Heart left ventricle (tissue), 16 donors: ENCODE measurements at regions not wholly inside any gene's neighbourhood (a gene's known extent, or its start where the extent isn't known, plus 50 kb on each side); places are given as distances from the start of the nearest gene placed in this dataset.
A peak's percentile ranks its signal among the peaks of the same experiment; 100 is the strongest.

ENCODE experiments used
- ATAC-seq, 4 donors: fragments of 200-7000 bp; cut with Tn5 transposase; one replicate each; pipeline ENCODE4 v1.9.1; 2020 to 2022; ENCODE audit warnings: moderate library complexity in 4 of 4, mild to moderate bottlenecking in 3 of 4, moderate number of reproducible peaks in 1 of 4
- DNase-seq, 5 donors: peaks; one replicate each; pipeline ENCODE4 v3.0.0-alpha.2; 2020
- H3K27ac ChIP-seq, 12 donors: fragments of 200-600 bp; sonication (generic) in 4 of 12; one replicate each; pipeline versions ENCODE4 v1.5.0 to v1.8.0; 2016 to 2022; ENCODE audit warnings: mild to moderate bottlenecking in 2 of 12
- H3K27me3 ChIP-seq, 9 donors: fragments of 200-600 bp; sonication (generic) in 2 of 9; one replicate each; pipeline versions ENCODE4 v1.5.1 to v1.8.0; 2016 to 2022; ENCODE audit warnings: mild to moderate bottlenecking in 3 of 9
- H3K36me3 ChIP-seq, 9 donors: fragments of 200-600 bp; sonication (generic) in 2 of 9; one replicate each; pipeline versions ENCODE4 v1.5.0 to v1.8.0; 2018 to 2022; ENCODE audit warnings: mild to moderate bottlenecking in 2 of 9
- H3K4me1 ChIP-seq, 12 donors: fragments of 200-600 bp; sonication (generic) in 4 of 12; one replicate each; pipeline versions ENCODE4 v1.5.0 to v1.8.0; 2016 to 2022; ENCODE audit warnings: mild to moderate bottlenecking in 3 of 12
- H3K4me3 ChIP-seq, 12 donors: fragments of 200-600 bp; sonication (generic) in 4 of 12; one replicate each; pipeline versions ENCODE4 v1.5.0 to v1.8.0; 2017 to 2022; ENCODE audit warnings: mild to moderate bottlenecking in 9 of 12, moderate library complexity in 4 of 12
- H3K9me3 ChIP-seq, 12 donors: fragments of 200-600 bp; sonication (generic) in 4 of 12; one replicate each; pipeline versions ENCODE4 v1.5.0 to v1.8.0; 2016 to 2022; ENCODE audit warnings: mild to moderate bottlenecking in 1 of 12
- POLR2A ChIP-seq, 2 donors: fragments of 450-650 bp; IDR thresholded peaks; one replicate each; pipeline ENCODE4 v1.6.1; 2017; ENCODE audit warnings: antibody characterized with exemption in 2 of 2, mild to moderate bottlenecking in 2 of 2, moderate library complexity in 2 of 2
- WGBS, 4 donors: extraction: QIAGEN DNeasy Blood & Tissue Kit in 2 of 4; methylation state at CpG; one replicate each; pipeline versions ENCODE4 v1.1.5 to v1.1.7; 2013 to 2018; 5-methylcytosine and 5-hydroxymethylcytosine counted together
- intact Hi-C, 10 donors: fragments of 100-400 bp; cut with DNase I; formaldehyde crosslinking; loops; one replicate each; pipeline versions ENCODE4 v1.11.1 to v1.14.2; 2022
- TF ChIP-seq, protein P1 (sequence below), 12 donors: fragments of 200-600 bp; sonication (generic) in 4 of 12; IDR thresholded peaks; one replicate each; pipeline versions ENCODE4 v1.5.0 to v1.8.0; 2018 to 2022; ENCODE audit warnings: antibody characterized with exemption in 12 of 12, mild to moderate bottlenecking in 5 of 12
- donor health status: ischemic (EF 13 %, LVEDD 7.1; RV severe dilation, severe dysfunction).
- donor health status: healthy with polysubstance abuse.
- donor health status: DM: no; HTN: yes; CAD: no.
- donor health status: DM: no; HTN: no; CAD: no.
- donor health status: ischemic (EF 25% LVEDD 6.9; RV normal size, moderate dysfunction).
- donor health status: ischemic (EF 25% LVEDD 5.7; RV mildly dilated, moderate dysfunction).
- donor health status: healthy.
- donor health status: DM: yes; HTN: yes; CAD: no.
- donor health status: ischemic (EF 35%, LVEDD 5.7; RV mildly dilated, moderate dysfunction).
- donor health status: nonischemic (EF 11% LVEDD 7.7; RV severe dilation, severe dysfunction).
- donor health status: DM: yes; HTN: yes; CAD: no.
- donor health status: PGD.
- donor health status: ischemic (EF 29% LVEDD 5.4; RV normal size, mild dysfunction).
- donor health status: nonischemic (EF 23%, LVEDD 6.1; RV moderate dilation, normal function).

DNA sequence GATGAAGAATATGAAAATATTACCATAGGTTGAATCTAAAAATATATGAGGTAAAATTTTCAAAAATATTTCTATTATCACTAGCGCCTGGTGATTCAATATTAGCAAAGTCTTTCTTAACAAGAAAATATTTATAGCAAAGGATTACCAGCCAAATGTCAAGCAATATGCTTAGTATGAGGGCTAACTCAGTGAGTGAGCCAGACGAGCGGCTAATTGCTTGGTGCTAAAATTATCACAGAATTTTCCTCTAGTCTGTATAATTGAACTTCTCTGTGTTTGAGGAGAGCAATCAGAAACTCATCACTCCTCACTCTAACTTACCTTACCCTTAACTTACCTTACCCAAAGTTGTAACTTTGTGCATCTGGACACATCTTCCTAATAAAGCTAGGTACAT lies 304.9 kb upstream of the PRR16 start:
- DNase-seq, result no peak
- 41 to 58% (median 52%) methylated on average over 3 of the region's 3 CpGs for WGBS, 4 donors

DNA sequence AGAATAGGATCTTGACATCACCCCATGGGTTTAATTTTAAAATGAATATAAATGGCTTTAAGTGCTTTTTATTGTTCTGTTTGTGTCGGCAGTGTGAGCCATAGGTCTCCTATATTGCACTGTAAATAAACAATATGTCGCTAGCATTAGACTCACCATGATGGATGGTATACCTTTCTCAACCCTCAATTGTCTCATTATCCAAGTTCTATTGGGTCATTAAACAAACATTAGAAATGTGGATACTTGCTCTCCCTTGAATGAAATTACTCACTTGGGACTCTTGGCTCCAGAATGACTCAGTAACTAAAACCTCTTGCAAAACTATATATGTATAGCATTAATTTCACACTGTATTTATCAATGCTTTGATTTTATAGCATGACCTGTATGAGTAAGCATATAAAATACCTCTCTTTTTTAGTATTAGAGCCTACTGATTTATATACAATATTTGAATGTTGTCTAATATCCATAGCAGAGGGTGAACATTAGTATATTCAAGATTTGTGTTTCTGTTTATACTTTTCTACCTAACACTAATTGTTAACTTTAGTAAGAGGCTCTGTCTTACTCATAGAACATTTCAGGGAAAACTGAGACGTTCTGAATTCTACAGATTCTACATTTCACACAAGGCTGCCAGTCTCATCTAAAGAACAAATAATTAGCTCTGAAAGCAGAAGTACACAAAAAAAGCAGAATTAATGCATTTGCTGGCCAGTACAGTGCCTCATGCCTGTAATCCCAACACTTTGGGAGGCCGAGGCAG lies 303.8 kb upstream of the PRR16 start:
- DNase-seq (no peak), ATAC-seq (no peak)
- Histone ChIP-seq H3K27ac (no peak overlapping the region), H3K9me3 (no peaks in the 10 kb centered on the region), H3K36me3 (no peaks in the 10 kb centered on the region), H3K4me1 (no peaks in the 10 kb centered on the region), H3K27me3 (no peaks in the 10 kb centered on the region), H3K4me3 (no peak overlapping the region)
- 71 to 85% (median 77%) methylated on average over 4 of the region's 4 CpGs for WGBS, 4 donors
- TF ChIP-seq POLR2A (IDR thresholded peaks at IDR 0.05), result no peak
- TF ChIP-seq, protein P1, sequence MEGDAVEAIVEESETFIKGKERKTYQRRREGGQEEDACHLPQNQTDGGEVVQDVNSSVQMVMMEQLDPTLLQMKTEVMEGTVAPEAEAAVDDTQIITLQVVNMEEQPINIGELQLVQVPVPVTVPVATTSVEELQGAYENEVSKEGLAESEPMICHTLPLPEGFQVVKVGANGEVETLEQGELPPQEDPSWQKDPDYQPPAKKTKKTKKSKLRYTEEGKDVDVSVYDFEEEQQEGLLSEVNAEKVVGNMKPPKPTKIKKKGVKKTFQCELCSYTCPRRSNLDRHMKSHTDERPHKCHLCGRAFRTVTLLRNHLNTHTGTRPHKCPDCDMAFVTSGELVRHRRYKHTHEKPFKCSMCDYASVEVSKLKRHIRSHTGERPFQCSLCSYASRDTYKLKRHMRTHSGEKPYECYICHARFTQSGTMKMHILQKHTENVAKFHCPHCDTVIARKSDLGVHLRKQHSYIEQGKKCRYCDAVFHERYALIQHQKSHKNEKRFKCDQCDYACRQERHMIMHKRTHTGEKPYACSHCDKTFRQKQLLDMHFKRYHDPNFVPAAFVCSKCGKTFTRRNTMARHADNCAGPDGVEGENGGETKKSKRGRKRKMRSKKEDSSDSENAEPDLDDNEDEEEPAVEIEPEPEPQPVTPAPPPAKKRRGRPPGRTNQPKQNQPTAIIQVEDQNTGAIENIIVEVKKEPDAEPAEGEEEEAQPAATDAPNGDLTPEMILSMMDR (IDR thresholded peaks at IDR 0.05), result no peak
- intact Hi-C loops, result no loop called here

More for the DNA sequence above, 304.9 kb upstream of the PRR16 start:
- H3K4me1 ChIP-seq, result no peaks in the 10 kb centered on the region
- H3K36me3 ChIP-seq, result no peaks in the 10 kb centered on the region
- H3K27ac ChIP-seq, result no peak overlapping the region
- no peak overlapping the region for H3K4me3 ChIP-seq
- H3K9me3 ChIP-seq, result no peaks in the 10 kb centered on the region
- no peaks in the 10 kb centered on the region for H3K27me3 ChIP-seq
- peak in 2 of 4 donors; percentile 53 to 60 for ATAC-seq
- intact Hi-C loops, result loop anchor here in 2 of 10 donors (10.0 kb wide), 3 partner anchors 64 to 296 kb away; no protein-coding TSS in a partner anchor
- TF ChIP-seq, protein P1 (IDR thresholded peaks at IDR 0.05), result no peak
- TF ChIP-seq POLR2A (IDR thresholded peaks at IDR 0.05), result no peak

DNA sequence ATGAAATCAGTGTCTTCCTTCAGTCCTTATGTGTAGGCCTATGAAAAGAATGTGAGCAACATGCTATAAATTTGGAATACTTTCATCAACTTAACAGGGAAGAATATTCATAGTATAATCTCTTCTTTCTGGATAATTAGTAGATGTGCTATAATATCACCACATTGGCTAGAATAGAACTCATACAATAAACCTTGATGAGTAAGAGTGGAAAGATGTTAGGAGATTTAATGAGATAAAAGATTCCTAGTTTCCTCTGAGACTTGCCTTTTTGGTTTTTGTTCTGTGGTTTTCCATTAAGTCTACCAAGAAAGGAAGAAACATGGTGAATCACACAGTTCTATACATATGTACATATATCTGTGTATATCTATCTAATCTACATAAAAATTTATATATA lies 301.8 kb upstream of the PRR16 start:
- TF ChIP-seq, protein P1 (IDR thresholded peaks at IDR 0.05), result no peak
- no peak for TF ChIP-seq POLR2A (IDR thresholded peaks at IDR 0.05)
- no peaks in the 10 kb centered on the region for H3K9me3 ChIP-seq
- no peaks in the 10 kb centered on the region for H3K36me3 ChIP-seq
- H3K27me3 ChIP-seq, result no peaks in the 10 kb centered on the region
- H3K4me3 ChIP-seq, result no peak overlapping the region
- no peak for DNase-seq
- H3K27ac ChIP-seq, result no peak overlapping the region
- no peaks in the 10 kb centered on the region for H3K4me1 ChIP-seq
- intact Hi-C loops, result no loop called here
- ATAC-seq, result no peak

DNA sequence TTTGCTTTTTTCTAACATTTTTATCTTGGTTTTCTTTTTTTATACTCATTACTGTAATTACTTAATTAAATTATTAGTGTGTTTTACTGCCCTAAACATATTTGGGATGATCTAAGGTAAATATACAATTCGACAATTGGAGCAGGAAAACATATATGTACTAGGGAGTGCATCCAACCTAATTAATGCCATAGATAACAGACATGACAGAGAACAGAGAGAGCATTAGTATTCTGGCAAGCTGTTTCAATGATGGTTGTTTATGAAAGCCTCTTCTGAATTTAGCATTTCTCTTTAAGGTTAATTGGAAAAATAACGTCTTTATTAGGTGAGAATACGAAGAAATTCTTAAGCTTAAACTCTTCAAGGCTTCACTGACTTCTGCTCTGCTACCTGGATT lies 300.1 kb upstream of the PRR16 start:
- no peak for TF ChIP-seq POLR2A (IDR thresholded peaks at IDR 0.05)
- Histone ChIP-seq H3K36me3 (no peaks in the 10 kb centered on the region), H3K4me1 (no peaks in the 10 kb centered on the region), H3K4me3 (no peak overlapping the region), H3K27me3 (no peaks in the 10 kb centered on the region), H3K9me3 (no peaks in the 10 kb centered on the region), H3K27ac (no peak overlapping the region)
- intact Hi-C loops, result no loop called here
- DNase-seq (no peak), ATAC-seq (no peak)
- WGBS, 4 donors, result 74 to 84% (median 77%) methylated on average over 3 of the region's 3 CpGs

DNA sequence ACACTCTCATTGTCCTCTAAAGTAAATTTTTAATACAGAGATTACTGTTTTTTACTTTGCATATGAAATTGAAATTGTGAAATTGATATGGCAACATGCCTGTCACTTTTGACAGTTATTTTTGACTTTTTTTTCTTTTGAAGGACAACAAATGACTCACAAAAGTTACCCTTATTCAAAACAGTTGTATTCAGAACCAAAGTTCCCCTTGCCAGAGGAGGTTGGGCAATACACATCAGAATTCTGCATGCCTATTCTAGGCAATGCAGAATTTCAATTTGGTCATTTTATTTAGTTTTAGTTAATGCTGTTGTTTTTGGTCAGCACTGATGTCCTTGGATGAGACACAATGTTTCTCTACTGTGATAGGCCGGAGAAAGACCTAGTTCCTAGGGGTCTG lies 299.1 kb upstream of the PRR16 start:
- Histone ChIP-seq H3K4me3 (no peak overlapping the region), H3K27me3 (no peaks in the 10 kb centered on the region), H3K27ac (no peak overlapping the region), H3K9me3 (no peaks in the 10 kb centered on the region), H3K36me3 (no peaks in the 10 kb centered on the region), H3K4me1 (no peaks in the 10 kb centered on the region)
- TF ChIP-seq, protein P1 (IDR thresholded peaks at IDR 0.05), result no peak
- TF ChIP-seq POLR2A (IDR thresholded peaks at IDR 0.05), result no peak
- WGBS, 4 donors, result 84 to 92% (median 91%) methylated on average over 1 of the region's 1 CpG
- intact Hi-C loops, result no loop called here
- ATAC-seq (no peak), DNase-seq (no peak)
